HG02870 (cell line): ENCODE measurements at regions not wholly inside any gene's neighbourhood (a gene's known extent, or its start where the extent isn't known, plus 50 kb on each side); places are given as distances from the start of the nearest gene placed in this dataset.
"Not testable (repeated sequence)": the region's sequence is repeated elsewhere in the genome, so short reads cannot be mapped to it uniquely, and the experiment has no call there.

Experiments used
- ATAC-seq: cut with Tn5 transposase; IDR thresholded peaks from one replicate; pipeline ENCODE4 v1.9.1; 2021; ENCODE audit warnings: mild to moderate bottlenecking, moderate library complexity; ENCODE audit not compliant: unreplicated experiment

GRCh38 chr12:125956186-125956585, 891.0 kb downstream of the AACS start:
- no peak for ATAC-seq

- no peak for ATAC-seq
Measured at GRCh38 chr12:125966641-125967040, 901.4 kb downstream of the AACS start.

- ATAC-seq = no peak
Measured at GRCh38 chr12:125968413-125968812, 903.2 kb downstream of the AACS start.

- no peak for ATAC-seq
Measured at GRCh38 chr12:125971981-125972380, 906.7 kb downstream of the AACS start.

- ATAC-seq = no peak
Measured at GRCh38 chr12:125978286-125978685, 913.1 kb downstream of the AACS start.

- no peak for ATAC-seq
Measured at GRCh38 chr12:125981610-125982253, 916.5 kb downstream of the AACS start.

GRCh38 chr12:125983094-125983783, 918.0 kb downstream of the AACS start:
- ATAC-seq = no peak

- no peak for ATAC-seq
Measured at GRCh38 chr12:125983784-125984500, 918.7 kb downstream of the AACS start.

- ATAC-seq = no peak
Measured at GRCh38 chr12:125988545-125988944, 923.3 kb downstream of the AACS start.

- no peak for ATAC-seq
Measured at GRCh38 chr12:125989696-125990095, 924.5 kb downstream of the AACS start.

GRCh38 chr12:125996443-125996842, 931.2 kb downstream of the AACS start:
- ATAC-seq = no peak

- ATAC-seq = no peak
Measured at GRCh38 chr12:125999628-126000027, 934.4 kb downstream of the AACS start.

- no peak for ATAC-seq
Measured at GRCh38 chr12:126019385-126019784, 954.1 kb downstream of the AACS start.

- ATAC-seq = no peak
Measured at GRCh38 chr12:126021675-126022074, 956.4 kb downstream of the AACS start.

- no peak for ATAC-seq
Measured at GRCh38 chr12:126027825-126028224, 962.6 kb downstream of the AACS start.

GRCh38 chr12:126030573-126030972, 965.3 kb downstream of the AACS start:
- ATAC-seq = no peak

- ATAC-seq = no peak
Measured at GRCh38 chr12:126033751-126034150, 968.5 kb downstream of the AACS start.

GRCh38 chr12:126036348-126036747, 971.1 kb downstream of the AACS start:
- no peak for ATAC-seq

GRCh38 chr12:126038434-126038833, 973.2 kb downstream of the AACS start:
- no peak for ATAC-seq

GRCh38 chr12:126040307-126040706, 975.1 kb downstream of the AACS start:
- ATAC-seq = no peak

GRCh38 chr12:126042286-126042685, 977.1 kb downstream of the AACS start:
- ATAC-seq = no peak

- ATAC-seq = not testable (repeated sequence)
Measured at GRCh38 chr12:126049501-126049900, 984.3 kb downstream of the AACS start.
